ENCODE measurements at regions not wholly inside any gene's neighbourhood (a gene's known extent, or its start where the extent isn't known, plus 50 kb on each side); places are given as distances from the start of the nearest gene placed in this dataset.

GRCh38 chr20:57881466-57882385 is 171.9 kb upstream of the PMEPA1 start:
- no peak for DNase-seq
- no peak overlapping the region for H3K23ac ChIP-seq (ENCODE audit: low read length in 2 of 2)
- no peak overlapping the region for H2BK12ac ChIP-seq (ENCODE audit: low read length in 2 of 2)
- H3K4ac ChIP-seq (ENCODE audit: low read depth in 1 of 2, low read length in 2 of 2) = no peak overlapping the region
- no peak overlapping the region for H3K4me3 ChIP-seq (ENCODE audit: insufficient read depth in 1 of 2, low read depth in 1 of 2, low read length in 2 of 2)
- H3K79me1 ChIP-seq (replicated peaks; ENCODE audit: low read length, poor library complexity, severe bottlenecking) = no peaks in the 10 kb centered on the region
- H3K14ac ChIP-seq (ENCODE audit: low read length in 2 of 2) = no peak overlapping the region
- H2AK5ac ChIP-seq (ENCODE audit: low read length, severe bottlenecking) = no peak overlapping the region
- no peak overlapping the region for H3K27ac ChIP-seq (ENCODE audit: low read length, poor library complexity, severe bottlenecking)
- no peak overlapping the region for H2BK5ac ChIP-seq (ENCODE audit: low read depth, low read length, poor library complexity, severe bottlenecking)
- H3K27me3 ChIP-seq (ENCODE audit: control insufficient read depth in 1 of 2, insufficient read depth in 1 of 2, low read length in 2 of 2) = peaks cover 6 to 51% of the 10 kb centered on the region in 2 experiments
- H2AFZ ChIP-seq (ENCODE audit: low read depth, low read length) = no peak overlapping the region
- no peak overlapping the region for H4K91ac ChIP-seq (ENCODE audit: low read length)
- H2BK15ac ChIP-seq (ENCODE audit: low read depth, poor library complexity, severe bottlenecking) = no peak overlapping the region
- no peaks in the 10 kb centered on the region for H3K4me1 ChIP-seq (ENCODE audit: control insufficient read depth, insufficient read depth, low read depth, low read length)
- H3K4me2 ChIP-seq (ENCODE audit: low read length, poor library complexity, severe bottlenecking) = no peak overlapping the region
- H3K18ac ChIP-seq (ENCODE audit: low read depth in 1 of 2, low read length in 2 of 2) = no peak overlapping the region
- H4K8ac ChIP-seq (ENCODE audit: low read length) = no peak overlapping the region
- 88% methylated on average over 15 of the region's 15 CpGs for whole genome bisulfite sequencing
- no peaks in the 10 kb centered on the region for H3K36me3 ChIP-seq (ENCODE audit: control insufficient read depth in 1 of 2, insufficient read depth in 2 of 2, low read depth in 1 of 2, low read length in 2 of 2)
- no peak overlapping the region for H2BK120ac ChIP-seq (ENCODE audit: low read depth, low read length)
- no peaks in the 10 kb centered on the region for H3K9me3 ChIP-seq (ENCODE audit: control insufficient read depth, low read length)
- H3K9ac ChIP-seq (ENCODE audit: low read length) = no peak overlapping the region

GRCh38 chr20:57880571-57880892 is 170.7 kb upstream of the PMEPA1 start:
- no peak overlapping the region for H4K8ac ChIP-seq (ENCODE audit: low read length)
- H3K4me3 ChIP-seq (ENCODE audit: insufficient read depth in 1 of 2, low read depth in 1 of 2, low read length in 2 of 2) = no peak overlapping the region
- no peak overlapping the region for H2AFZ ChIP-seq (ENCODE audit: low read depth, low read length)
- no peak overlapping the region for H3K14ac ChIP-seq (ENCODE audit: low read length in 2 of 2)
- no peak overlapping the region for H2BK5ac ChIP-seq (ENCODE audit: low read depth, low read length, poor library complexity, severe bottlenecking)
- DNase-seq = no peak
- no peaks in the 10 kb centered on the region for H3K9me3 ChIP-seq (ENCODE audit: control insufficient read depth, low read length)
- no peak overlapping the region for H3K23ac ChIP-seq (ENCODE audit: low read length in 2 of 2)
- no peak overlapping the region for H3K18ac ChIP-seq (ENCODE audit: low read depth in 1 of 2, low read length in 2 of 2)
- no peaks in the 10 kb centered on the region for H3K36me3 ChIP-seq (ENCODE audit: control insufficient read depth in 1 of 2, insufficient read depth in 2 of 2, low read depth in 1 of 2, low read length in 2 of 2)
- H3K4ac ChIP-seq (ENCODE audit: low read depth in 1 of 2, low read length in 2 of 2) = no peak overlapping the region
- no peak overlapping the region for H2BK120ac ChIP-seq (ENCODE audit: low read depth, low read length)
- peaks cover 12 to 62% of the 10 kb centered on the region in 2 experiments for H3K27me3 ChIP-seq (ENCODE audit: control insufficient read depth in 1 of 2, insufficient read depth in 1 of 2, low read length in 2 of 2)
- no peaks in the 10 kb centered on the region for H3K4me1 ChIP-seq (ENCODE audit: control insufficient read depth, insufficient read depth, low read depth, low read length)
- H2AK5ac ChIP-seq (ENCODE audit: low read length, severe bottlenecking) = no peak overlapping the region
- H3K27ac ChIP-seq (ENCODE audit: low read length, poor library complexity, severe bottlenecking) = no peak overlapping the region
- H4K91ac ChIP-seq (ENCODE audit: low read length) = no peak overlapping the region
- H3K79me1 ChIP-seq (replicated peaks; ENCODE audit: low read length, poor library complexity, severe bottlenecking) = no peaks in the 10 kb centered on the region
- H3K9ac ChIP-seq (ENCODE audit: low read length) = peak overlapping the region; percentile 36
- H3K4me2 ChIP-seq (ENCODE audit: low read length, poor library complexity, severe bottlenecking) = no peak overlapping the region
- no peak overlapping the region for H2BK12ac ChIP-seq (ENCODE audit: low read length in 2 of 2)
- no peak overlapping the region for H2BK15ac ChIP-seq (ENCODE audit: low read depth, poor library complexity, severe bottlenecking)

GRCh38 chr20:57879779-57880570 is 170.2 kb upstream of the PMEPA1 start:
- no peak overlapping the region for H3K4ac ChIP-seq (ENCODE audit: low read depth in 1 of 2, low read length in 2 of 2)
- no peak overlapping the region for H4K91ac ChIP-seq (ENCODE audit: low read length)
- no peaks in the 10 kb centered on the region for H3K79me1 ChIP-seq (replicated peaks; ENCODE audit: low read length, poor library complexity, severe bottlenecking)
- DNase-seq = no peak
- H2BK15ac ChIP-seq (ENCODE audit: low read depth, poor library complexity, severe bottlenecking) = no peak overlapping the region
- no peak overlapping the region for H4K8ac ChIP-seq (ENCODE audit: low read length)
- WGBS = 72% methylated on average over 11 of the region's 13 CpGs
- no peak overlapping the region for H3K14ac ChIP-seq (ENCODE audit: low read length in 2 of 2)
- H2AFZ ChIP-seq (ENCODE audit: low read depth, low read length) = no peak overlapping the region
- H3K36me3 ChIP-seq (ENCODE audit: control insufficient read depth in 1 of 2, insufficient read depth in 2 of 2, low read depth in 1 of 2, low read length in 2 of 2) = no peaks in the 10 kb centered on the region
- H3K18ac ChIP-seq (ENCODE audit: low read depth in 1 of 2, low read length in 2 of 2) = no peak overlapping the region
- no peak overlapping the region for H3K23ac ChIP-seq (ENCODE audit: low read length in 2 of 2)
- H3K4me3 ChIP-seq (ENCODE audit: insufficient read depth in 1 of 2, low read depth in 1 of 2, low read length in 2 of 2) = no peak overlapping the region
- no peak overlapping the region for H3K4me2 ChIP-seq (ENCODE audit: low read length, poor library complexity, severe bottlenecking)
- H3K27ac ChIP-seq (ENCODE audit: low read length, poor library complexity, severe bottlenecking) = no peak overlapping the region
- peak overlapping the region; percentile 36 for H3K9ac ChIP-seq (ENCODE audit: low read length)
- no peak overlapping the region for H2BK120ac ChIP-seq (ENCODE audit: low read depth, low read length)
- no peak overlapping the region for H2AK5ac ChIP-seq (ENCODE audit: low read length, severe bottlenecking)
- no peak overlapping the region for H2BK5ac ChIP-seq (ENCODE audit: low read depth, low read length, poor library complexity, severe bottlenecking)
- H3K9me3 ChIP-seq (ENCODE audit: control insufficient read depth, low read length) = no peaks in the 10 kb centered on the region
- no peaks in the 10 kb centered on the region for H3K4me1 ChIP-seq (ENCODE audit: control insufficient read depth, insufficient read depth, low read depth, low read length)
- H2BK12ac ChIP-seq (ENCODE audit: low read length in 2 of 2) = no peak overlapping the region
- H3K27me3 ChIP-seq (ENCODE audit: control insufficient read depth in 1 of 2, insufficient read depth in 1 of 2, low read length in 2 of 2) = peaks cover 12 to 68% of the 10 kb centered on the region in 2 experiments

- no peak overlapping the region for H3K27ac ChIP-seq (ENCODE audit: low read length, poor library complexity, severe bottlenecking)
- no peak overlapping the region for H3K18ac ChIP-seq (ENCODE audit: low read depth in 1 of 2, low read length in 2 of 2)
- 64% methylated on average over 6 of the region's 7 CpGs for WGBS
- no peak overlapping the region for H2AK5ac ChIP-seq (ENCODE audit: low read length, severe bottlenecking)
- H2AFZ ChIP-seq (ENCODE audit: low read depth, low read length) = no peak overlapping the region
- no peak overlapping the region for H2BK15ac ChIP-seq (ENCODE audit: low read depth, poor library complexity, severe bottlenecking)
- no peaks in the 10 kb centered on the region for H3K4me1 ChIP-seq (ENCODE audit: control insufficient read depth, insufficient read depth, low read depth, low read length)
- H3K23ac ChIP-seq (ENCODE audit: low read length in 2 of 2) = no peak overlapping the region
- H3K79me1 ChIP-seq (replicated peaks; ENCODE audit: low read length, poor library complexity, severe bottlenecking) = no peaks in the 10 kb centered on the region
- no peak overlapping the region for H4K91ac ChIP-seq (ENCODE audit: low read length)
- H3K4ac ChIP-seq (ENCODE audit: low read depth in 1 of 2, low read length in 2 of 2) = no peak overlapping the region
- peak overlapping the region; percentile 36 for H3K9ac ChIP-seq (ENCODE audit: low read length)
- no peak overlapping the region for H3K14ac ChIP-seq (ENCODE audit: low read length in 2 of 2)
- no peak overlapping the region for H2BK12ac ChIP-seq (ENCODE audit: low read length in 2 of 2)
- no peak overlapping the region for H3K4me3 ChIP-seq (ENCODE audit: insufficient read depth in 1 of 2, low read depth in 1 of 2, low read length in 2 of 2)
- peaks cover 12 to 73% of the 10 kb centered on the region in 2 experiments for H3K27me3 ChIP-seq (ENCODE audit: control insufficient read depth in 1 of 2, insufficient read depth in 1 of 2, low read length in 2 of 2)
- no peaks in the 10 kb centered on the region for H3K36me3 ChIP-seq (ENCODE audit: control insufficient read depth in 1 of 2, insufficient read depth in 2 of 2, low read depth in 1 of 2, low read length in 2 of 2)
- no peak overlapping the region for H2BK120ac ChIP-seq (ENCODE audit: low read depth, low read length)
- no peaks in the 10 kb centered on the region for H3K9me3 ChIP-seq (ENCODE audit: control insufficient read depth, low read length)
- H4K8ac ChIP-seq (ENCODE audit: low read length) = no peak overlapping the region
- no peak overlapping the region for H3K4me2 ChIP-seq (ENCODE audit: low read length, poor library complexity, severe bottlenecking)
- H2BK5ac ChIP-seq (ENCODE audit: low read depth, low read length, poor library complexity, severe bottlenecking) = no peak overlapping the region
- no peak for DNase-seq
Measured at GRCh38 chr20:57879437-57879778, 169.6 kb upstream of the PMEPA1 start.
